Osteocyte (in vitro differentiated cells): ENCODE measurements at regions not wholly inside any gene's neighbourhood (a gene's known extent, or its start where the extent isn't known, plus 50 kb on each side); places are given as distances from the start of the nearest gene placed in this dataset.

Experiments used
- DNase-seq: peaks from one replicate; pipeline ENCODE4 v3.0.0; 2021; ENCODE audit warnings: mixed read lengths; ENCODE audit not compliant: unreplicated experiment; ENCODE audit errors: extremely low spot score
- H3K27ac Mint-ChIP-seq: one replicate; pipeline ENCODE4 v1.8.0; 2021; ENCODE audit warnings: mild to moderate bottlenecking, mixed read lengths; ENCODE audit not compliant: unreplicated experiment
- H3K27me3 Mint-ChIP-seq: one replicate; pipeline ENCODE4 v1.8.0; 2021; ENCODE audit warnings: mixed read lengths; ENCODE audit not compliant: unreplicated experiment
- H3K36me3 Mint-ChIP-seq: one replicate; pipeline ENCODE4 v1.8.0; 2021; ENCODE audit warnings: mixed read lengths; ENCODE audit not compliant: unreplicated experiment
- H3K4me1 Mint-ChIP-seq: one replicate; pipeline ENCODE4 v1.8.0; 2021; ENCODE audit warnings: mixed read lengths; ENCODE audit not compliant: unreplicated experiment
- H3K4me3 Mint-ChIP-seq: one replicate; pipeline ENCODE4 v1.8.0; 2021; ENCODE audit warnings: mild to moderate bottlenecking, moderate library complexity, mixed read lengths; ENCODE audit not compliant: unreplicated experiment
- H3K9me3 Mint-ChIP-seq: one replicate; pipeline ENCODE4 v1.8.0; 2021; ENCODE audit warnings: mixed read lengths; ENCODE audit not compliant: unreplicated experiment
- CTCF ChIP-seq: fragments of 200-600 bp; sonication (generic); IDR thresholded peaks from 2 replicates; pipeline ENCODE4 v1.5.0; 2021; ENCODE audit warnings: antibody characterized with exemption, mild to moderate bottlenecking, moderate library complexity

GRCh38 chr10:55820478-55820877 lies 540.6 kb downstream of the ZWINT start:
- H3K4me1 Mint-ChIP-seq, result no peaks in the 10 kb centered on the region
- H3K27me3 Mint-ChIP-seq, result no peaks in the 10 kb centered on the region
- H3K9me3 Mint-ChIP-seq, result peaks cover 38% of the 10 kb centered on the region
- no peak for DNase-seq
- no peak overlapping the region for H3K4me3 Mint-ChIP-seq
- TF ChIP-seq CTCF, result no peak
- no peaks in the 10 kb centered on the region for H3K36me3 Mint-ChIP-seq
- no peak overlapping the region for H3K27ac Mint-ChIP-seq

GRCh38 chr10:55820071-55820470 lies 541.0 kb downstream of the ZWINT start:
- no peak for TF ChIP-seq CTCF
- no peak overlapping the region for H3K4me3 Mint-ChIP-seq
- no peak overlapping the region for H3K27ac Mint-ChIP-seq
- H3K27me3 Mint-ChIP-seq, result no peaks in the 10 kb centered on the region
- H3K4me1 Mint-ChIP-seq, result no peaks in the 10 kb centered on the region
- peaks cover 38% of the 10 kb centered on the region for H3K9me3 Mint-ChIP-seq
- DNase-seq, result no peak
- no peaks in the 10 kb centered on the region for H3K36me3 Mint-ChIP-seq

- no peak for DNase-seq
- Mint-ChIP-seq H3K36me3 (no peaks in the 10 kb centered on the region), H3K27ac (no peak overlapping the region), H3K4me3 (no peak overlapping the region), H3K27me3 (no peaks in the 10 kb centered on the region), H3K4me1 (no peaks in the 10 kb centered on the region), H3K9me3 (peaks cover 3% of the 10 kb centered on the region)
- no peak for TF ChIP-seq CTCF
These were observed 547.4 kb downstream of the ZWINT start for GRCh38 chr10:55813451-55814170.

DNA sequence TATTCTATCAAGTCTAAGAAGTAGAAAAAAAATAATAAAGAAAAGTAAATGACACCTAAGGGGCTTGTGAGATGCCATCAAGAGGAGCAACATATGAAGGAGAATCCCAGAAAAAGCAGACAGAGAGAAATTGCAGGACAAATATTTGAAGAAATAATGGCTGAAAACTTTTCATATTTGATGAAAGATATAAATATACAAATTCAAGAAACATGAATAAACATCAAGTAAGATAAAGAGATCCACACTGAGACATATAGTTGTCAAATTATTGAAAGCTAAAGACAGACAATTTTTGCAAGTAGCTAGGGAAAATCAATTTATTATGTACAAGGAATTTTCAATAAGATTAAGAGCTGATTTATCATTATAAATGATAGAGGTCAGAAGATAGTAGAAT lies 558.0 kb downstream of the ZWINT start:
- H3K27me3 Mint-ChIP-seq, result no peaks in the 10 kb centered on the region
- H3K27ac Mint-ChIP-seq, result no peak overlapping the region
- H3K4me1 Mint-ChIP-seq, result no peaks in the 10 kb centered on the region
- no peaks in the 10 kb centered on the region for H3K36me3 Mint-ChIP-seq
- no peak for TF ChIP-seq CTCF
- no peak for DNase-seq
- peaks cover 8% of the 10 kb centered on the region for H3K9me3 Mint-ChIP-seq
- no peak overlapping the region for H3K4me3 Mint-ChIP-seq

DNA sequence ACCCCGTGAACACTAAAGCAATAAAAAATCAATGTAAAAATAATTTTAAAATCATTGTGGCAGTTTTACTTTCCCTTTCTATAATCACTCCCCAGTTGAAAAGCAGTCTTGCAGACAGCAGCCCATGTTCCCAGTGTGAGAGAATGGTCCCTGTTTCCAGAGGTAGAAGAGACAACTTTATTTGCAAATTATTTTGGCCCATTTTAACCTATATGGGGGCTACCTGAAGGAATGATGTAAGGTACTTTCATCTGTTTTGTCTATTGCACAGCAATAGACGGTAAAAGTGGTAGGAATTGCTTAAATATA lies 559.8 kb downstream of the ZWINT start:
- no peaks in the 10 kb centered on the region for H3K36me3 Mint-ChIP-seq
- no peak for TF ChIP-seq CTCF

More for the DNA sequence above, 559.8 kb downstream of the ZWINT start:
- no peaks in the 10 kb centered on the region for H3K27me3 Mint-ChIP-seq
- H3K4me1 Mint-ChIP-seq, result no peaks in the 10 kb centered on the region
- H3K27ac Mint-ChIP-seq, result no peak overlapping the region
- no peak for DNase-seq
- H3K9me3 Mint-ChIP-seq, result peaks cover 6% of the 10 kb centered on the region
- no peak overlapping the region for H3K4me3 Mint-ChIP-seq
